A549 (cell line): ENCODE measurements at regions not wholly inside any gene's neighbourhood (a gene's known extent, or its start where the extent isn't known, plus 50 kb on each side); places are given as distances from the start of the nearest gene placed in this dataset.

Source experiments
- ATAC-seq, 2 experiments: fragments of 200-7000 bp in 1 of 2; fragments of >200 bp in 1 of 2; cut with Nextera tagmentation in 1 of 2; cut with Tn5 transposase in 1 of 2; 3 replicates each; pipeline versions ENCODE4 v1.8.0 to v1.9.1; 2018 to 2020; ENCODE audit warnings: mild to moderate bottlenecking in 1 of 2, moderate library complexity in 1 of 2
- CTCF ChIA-PET: fragments of 300-600 bp; sonication (Branson Sonifier 250); formaldehyde crosslinking; extraction: SDS; loops from one replicate; lab custom pipeline; 2021; ENCODE audit warnings: antibody characterized with exemption, inconsistent platforms; lab: Yijun Ruan, JAX
- POLR2A ChIA-PET: fragments of 350-600 bp; formaldehyde crosslinking; extraction: SDS; loops from one replicate; lab custom pipeline; 2021; ENCODE audit warnings: antibody characterized with exemption, inconsistent platforms; lab: Yijun Ruan, JAX
- DNase-seq, 2 experiments: peaks; one replicate each; pipeline versions ENCODE4 v3.0.0 to v3.0.0-alpha.2; 2011 to 2016; ENCODE audit warnings: low read depth in 1 of 2, low spot score in 1 of 2
- FAIRE-seq: peaks from 2 replicates; lab custom pipeline; 2011; peaks lifted over from hg19 to GRCh38; lab: Jason Lieb, UNC
- H3K27ac ChIP-seq, 2 experiments: fragments of >200 bp; sonication (Bioruptor Twin); formaldehyde crosslinking; 3 replicates each; pipeline ENCODE4 v1.5.1; 2016 to 2017
- H3K4me1 ChIP-seq: fragments of >200 bp; sonication (Bioruptor Twin); formaldehyde crosslinking; 3 replicates; pipeline ENCODE4 v1.6.1; 2016
- H3K4me2 ChIP-seq: fragments of >200 bp; sonication (Bioruptor Twin); formaldehyde crosslinking; 3 replicates; pipeline ENCODE4 v1.6.1; 2016
- H3K4me3 ChIP-seq: fragments of >200 bp; sonication (Bioruptor Twin); formaldehyde crosslinking; 3 replicates; pipeline ENCODE4 v1.5.1; 2016
- H3K9me3 ChIP-seq: fragments of >200 bp; sonication (Bioruptor Twin); formaldehyde crosslinking; 3 replicates; pipeline ENCODE4 v1.6.1; 2016
- BCL3 ChIP-seq: fragments of >200 bp; sonication (Bioruptor Twin); formaldehyde crosslinking; IDR thresholded peaks from 3 replicates; pipeline ENCODE4 v1.6.1; 2016
- BHLHE40 ChIP-seq: IDR thresholded peaks from 2 replicates; pipeline ENCODE4 v1.6.1; 2012; ENCODE audit warnings: low read depth, low read length, inconsistent platforms
- CBX2 ChIP-seq: fragments of 200-600 bp; sonication (generic); IDR thresholded peaks from 2 replicates; pipeline ENCODE4 v1.6.1; 2016; ENCODE audit warnings: low read depth, mild to moderate bottlenecking, borderline replicate concordance
- CEBPB ChIP-seq, 2 experiments: fragments of >200 bp in 1 of 2; sonication (Bioruptor Twin) in 1 of 2; formaldehyde crosslinking in 1 of 2; IDR thresholded peaks; 2 replicates each; pipeline ENCODE4 v1.6.1; 2012 to 2016
- CHD4 ChIP-seq: fragments of 200-600 bp; sonication (generic); IDR thresholded peaks from 2 replicates; pipeline ENCODE4 v1.6.1; 2016; ENCODE audit warnings: antibody characterized with exemption, mild to moderate bottlenecking, borderline replicate concordance
- EHF ChIP-seq: fragments of 250-450 bp; sonication (Bioruptor Pico); IDR thresholded peaks from 2 replicates; pipeline ENCODE4 v1.5.0; 2020; ENCODE audit warnings: mild to moderate bottlenecking
- ELK1 ChIP-seq: fragments of 150-350 bp; IDR thresholded peaks from 2 replicates; pipeline ENCODE4 v1.6.1; 2014; ENCODE audit warnings: low read depth, mild to moderate bottlenecking, low read length
- EP300 ChIP-seq, 2 experiments: fragments of >200 bp; sonication (Bioruptor Twin); formaldehyde crosslinking; IDR thresholded peaks; 2 replicates in 1 of 2; 3 replicates in 1 of 2; pipeline ENCODE4 v1.6.1; 2016 to 2017
- GATA3 ChIP-seq: IDR thresholded peaks from 2 replicates; pipeline ENCODE4 v1.6.1; 2012; ENCODE audit warnings: borderline replicate concordance
- HDAC2 ChIP-seq: fragments of 200-600 bp; sonication (generic); IDR thresholded peaks from 2 replicates; pipeline ENCODE4 v1.6.1; 2016
- HMGXB4 ChIP-seq: fragments of 250-450 bp; sonication (Bioruptor Pico); IDR thresholded peaks from 2 replicates; pipeline ENCODE4 v1.5.0; 2021; ENCODE audit warnings: mild to moderate bottlenecking, moderate library complexity, borderline replicate concordance
- HOXA7 ChIP-seq: fragments of 250-450 bp; sonication (Bioruptor Pico); IDR thresholded peaks from 2 replicates; pipeline ENCODE4 v1.5.0; 2020; ENCODE audit warnings: mild to moderate bottlenecking, moderate library complexity
- MAFK ChIP-seq: fragments of 450-650 bp; IDR thresholded peaks from 2 replicates; pipeline ENCODE4 v1.6.1; 2014; ENCODE audit not compliant: partially characterized antibody
- MYC ChIP-seq: IDR thresholded peaks from 2 replicates; pipeline ENCODE4 v1.6.1; 2012; ENCODE audit warnings: mild to moderate bottlenecking, inconsistent platforms, low read length, improper control_type of control experiment, borderline replicate concordance
- PBX3 ChIP-seq: IDR thresholded peaks from 2 replicates; pipeline ENCODE4 v1.6.1; 2012
- PHF8 ChIP-seq: fragments of 200-600 bp; sonication (generic); IDR thresholded peaks from 2 replicates; pipeline ENCODE4 v1.6.1; 2016; ENCODE audit warnings: low read depth, mild to moderate bottlenecking, antibody characterized with exemption, moderate library complexity, borderline replicate concordance
- RCOR1 ChIP-seq: fragments of 150-350 bp; IDR thresholded peaks from 2 replicates; pipeline ENCODE4 v1.6.1; 2014; ENCODE audit warnings: antibody characterized with exemption, low read length, low read depth
- RFX5 ChIP-seq: fragments of 450-650 bp; IDR thresholded peaks from 2 replicates; pipeline ENCODE4 v1.7.1; 2014; ENCODE audit warnings: antibody characterized with exemption, mild to moderate bottlenecking, moderate library complexity
- SREBF2 ChIP-seq: fragments of 450-650 bp; IDR thresholded peaks from 2 replicates; pipeline ENCODE4 v1.6.1; 2014; ENCODE audit warnings: mild to moderate bottlenecking, moderate library complexity
- TP53 ChIP-seq: fragments of 250-450 bp; sonication (Bioruptor Pico); IDR thresholded peaks from 2 replicates; pipeline ENCODE4 v1.5.0; 2021; ENCODE audit warnings: mild to moderate bottlenecking, moderate library complexity
- ZSCAN20 ChIP-seq: fragments of 250-450 bp; sonication (Bioruptor Pico); IDR thresholded peaks from 2 replicates; pipeline ENCODE4 v1.8.0; 2022; ENCODE audit warnings: mild to moderate bottlenecking, moderate library complexity
- WGBS: methylation state at CpG from one replicate; pipeline ENCODE4 v1.1.6; 2017; ENCODE audit errors: missing lambda C conversion rate; 5-methylcytosine and 5-hydroxymethylcytosine counted together

GRCh38 chr4:59068722-59069418, 1958.7 kb upstream of the IGFBP7 start:
- ATAC-seq (no peak), DNase-seq (no peak), FAIRE-seq (no peak)
- Histone ChIP-seq H3K9me3 (no peaks in the 10 kb centered on the region), H3K4me3 (no peak overlapping the region), H3K4me2 (no peak overlapping the region), H3K4me1 (no peaks in the 10 kb centered on the region), H3K27ac (no peak overlapping the region)
- POLR2A ChIA-PET: no interaction called here
- TF ChIP-seq HOXA7 (CRISPR knock-in tag): no peak
- TF ChIP-seq BHLHE40: no peak
- no peak for TF ChIP-seq PHF8
- TF ChIP-seq RFX5: no peak
- TF ChIP-seq CBX2: no peak
- TF ChIP-seq CHD4: no peak
- TF ChIP-seq GATA3: no peak
- no peak for TF ChIP-seq EP300 (IDR thresholded peaks at IDR 0.05)
- TF ChIP-seq PBX3: no peak
- TF ChIP-seq RCOR1: no peak
- TF ChIP-seq SREBF2: no peak
- 38% methylated on average over 7 of the region's 7 CpGs for WGBS
- CTCF ChIA-PET: no interaction called here

- TF ChIP-seq ELK1 (no peak), MAFK (no peak)
- ATAC-seq: no peak
- POLR2A ChIA-PET: interaction anchor here (0.5 kb wide), 1 partner anchor 29 kb away, joined by 3 read pairs; no protein-coding TSS in a partner anchor
Observed at GRCh38 chr4:59086410-59086809, 1976.2 kb upstream of the IGFBP7 start.

GRCh38 chr4:59091146-59092142, 1981.3 kb upstream of the IGFBP7 start:
- ATAC-seq (no peak), FAIRE-seq (no peak), DNase-seq (no peak)
- no peak overlapping the region for H3K4me2 ChIP-seq
- CTCF ChIA-PET: no interaction called here
- no peak overlapping the region for H3K27ac ChIP-seq
- POLR2A ChIA-PET: no interaction called here
- no peaks in the 10 kb centered on the region for H3K4me1 ChIP-seq
- TF ChIP-seq HMGXB4 (CRISPR knock-in tag) (no peak), BCL3 (no peak), CBX2 (no peak), HDAC2 (no peak), RCOR1 (no peak), EHF (CRISPR knock-in tag) (no peak), GATA3 (no peak), MYC (no peak), TP53 (CRISPR knock-in tag) (no peak), CEBPB (IDR thresholded peaks at IDR 0.05) (no peak), ZSCAN20 (CRISPR knock-in tag) (no peak)
- no peak overlapping the region for H3K4me3 ChIP-seq
- 63% methylated on average over 4 of the region's 12 CpGs for WGBS
- H3K9me3 ChIP-seq: no peaks in the 10 kb centered on the region

More at GRCh38 chr4:59086410-59086809, 1976.2 kb upstream of the IGFBP7 start:
- Histone ChIP-seq H3K9me3 (no peaks in the 10 kb centered on the region), H3K27ac (no peak overlapping the region), H3K4me3 (no peak overlapping the region), H3K4me2 (no peak overlapping the region), H3K4me1 (no peaks in the 10 kb centered on the region)
- DNase-seq: no peak
- 84% methylated on average over 3 of the region's 3 CpGs for WGBS
- FAIRE-seq: no peak
- CTCF ChIA-PET: no interaction called here
